ENCODE measurements at regions not wholly inside any gene's neighbourhood (a gene's known extent, or its start where the extent isn't known, plus 50 kb on each side); places are given as distances from the start of the nearest gene placed in this dataset.
"Not testable (repeated sequence)": the region's sequence is repeated elsewhere in the genome, so short reads cannot be mapped to it uniquely, and the experiment has no call there.

DNA sequence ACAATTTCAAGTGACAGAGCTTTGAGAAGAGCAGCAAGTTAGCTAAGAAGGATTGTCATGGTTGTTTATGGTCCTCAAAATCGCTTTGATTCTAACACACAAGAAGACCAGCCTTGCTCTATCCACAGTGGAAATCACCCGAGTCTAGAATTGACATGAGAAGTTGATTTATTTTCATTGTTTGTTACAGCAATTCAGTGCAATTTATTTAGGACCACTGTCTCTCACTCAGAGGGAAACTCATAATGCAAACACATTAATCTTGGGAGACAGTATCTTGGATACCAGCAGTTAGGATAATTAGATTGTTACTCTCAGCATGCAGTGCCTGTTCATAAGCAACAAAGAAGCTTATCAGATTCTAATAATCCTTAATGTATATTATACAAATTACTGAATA is 498.9 kb downstream of the NTRK2 start:
- TF ChIP-seq, protein P1, sequence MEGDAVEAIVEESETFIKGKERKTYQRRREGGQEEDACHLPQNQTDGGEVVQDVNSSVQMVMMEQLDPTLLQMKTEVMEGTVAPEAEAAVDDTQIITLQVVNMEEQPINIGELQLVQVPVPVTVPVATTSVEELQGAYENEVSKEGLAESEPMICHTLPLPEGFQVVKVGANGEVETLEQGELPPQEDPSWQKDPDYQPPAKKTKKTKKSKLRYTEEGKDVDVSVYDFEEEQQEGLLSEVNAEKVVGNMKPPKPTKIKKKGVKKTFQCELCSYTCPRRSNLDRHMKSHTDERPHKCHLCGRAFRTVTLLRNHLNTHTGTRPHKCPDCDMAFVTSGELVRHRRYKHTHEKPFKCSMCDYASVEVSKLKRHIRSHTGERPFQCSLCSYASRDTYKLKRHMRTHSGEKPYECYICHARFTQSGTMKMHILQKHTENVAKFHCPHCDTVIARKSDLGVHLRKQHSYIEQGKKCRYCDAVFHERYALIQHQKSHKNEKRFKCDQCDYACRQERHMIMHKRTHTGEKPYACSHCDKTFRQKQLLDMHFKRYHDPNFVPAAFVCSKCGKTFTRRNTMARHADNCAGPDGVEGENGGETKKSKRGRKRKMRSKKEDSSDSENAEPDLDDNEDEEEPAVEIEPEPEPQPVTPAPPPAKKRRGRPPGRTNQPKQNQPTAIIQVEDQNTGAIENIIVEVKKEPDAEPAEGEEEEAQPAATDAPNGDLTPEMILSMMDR (IDR thresholded peaks at IDR 0.05; ENCODE audit: insufficient read depth, low read depth, low read length, missing control alignments), result no peak
- no peak overlapping the region for H3K4me3 ChIP-seq (ENCODE audit: low read length)
- DNase-seq (ENCODE audit: low read depth), result no peak

DNA sequence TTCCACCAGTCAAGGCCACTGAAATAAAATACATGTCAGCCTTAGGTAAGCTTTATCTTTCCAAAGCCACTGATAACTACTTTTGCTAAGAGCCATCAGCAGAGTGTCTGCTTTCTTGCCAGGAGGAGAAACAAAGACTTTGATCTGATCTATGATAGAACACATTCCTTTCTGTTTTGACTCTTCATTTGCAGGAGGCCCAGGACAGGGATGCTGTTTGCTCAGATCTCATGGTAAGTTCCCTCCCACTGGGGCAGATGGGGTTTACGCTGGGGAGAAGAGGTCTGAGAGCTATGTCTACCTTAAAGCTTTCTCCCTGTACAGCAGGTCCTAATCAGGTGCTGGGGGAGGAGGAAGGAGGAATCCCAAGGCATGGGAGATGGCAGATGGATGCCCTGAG is 497.6 kb downstream of the NTRK2 start:
- TF ChIP-seq, protein P1 (IDR thresholded peaks at IDR 0.05; ENCODE audit: insufficient read depth, low read depth, low read length, missing control alignments), result no peak
- no peak overlapping the region for H3K4me3 ChIP-seq (ENCODE audit: low read length)
- no peak for DNase-seq (ENCODE audit: low read depth)

DNA sequence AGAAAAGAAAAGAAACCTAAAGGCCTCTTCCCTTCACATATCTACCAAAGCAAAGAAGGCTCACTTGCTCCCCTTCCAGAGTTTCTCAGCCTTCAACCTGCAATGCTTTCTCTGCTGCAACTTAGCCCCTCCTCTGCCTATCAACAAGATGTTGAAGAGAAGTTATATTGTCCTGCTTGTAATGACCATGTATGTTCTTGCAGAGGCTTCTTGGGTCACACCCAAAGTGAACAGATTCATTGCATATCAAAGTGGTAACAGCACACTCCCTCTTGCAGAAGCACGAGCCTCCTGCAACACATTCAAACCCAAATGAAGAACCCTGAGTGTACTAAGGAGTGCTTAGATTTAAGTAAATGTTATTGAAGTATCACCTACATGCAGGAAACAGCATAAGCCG is 494.3 kb downstream of the NTRK2 start:
- TF ChIP-seq, protein P1 (IDR thresholded peaks at IDR 0.05; ENCODE audit: insufficient read depth, low read depth, low read length, missing control alignments), result no peak

DNA sequence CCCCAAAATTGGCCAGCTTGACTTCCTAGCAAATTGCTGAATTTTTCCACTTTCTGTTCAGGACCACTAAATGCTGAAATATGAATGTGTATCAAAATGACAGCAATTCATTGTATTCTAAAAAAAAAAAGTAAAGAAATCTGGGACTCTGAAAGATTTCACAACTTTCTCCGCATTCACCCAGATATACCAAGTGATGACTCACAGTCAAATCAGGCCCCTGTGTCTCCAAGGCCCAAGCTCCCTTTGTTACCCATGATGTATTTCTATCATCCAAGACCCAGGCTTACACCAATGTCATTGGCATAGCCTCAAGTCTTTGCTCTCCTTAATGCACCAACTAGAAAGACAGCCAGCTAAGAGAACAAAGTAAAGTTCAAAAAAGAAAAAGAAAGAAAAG is 493.9 kb downstream of the NTRK2 start:
- TF ChIP-seq, protein P1 (IDR thresholded peaks at IDR 0.05; ENCODE audit: insufficient read depth, low read depth, low read length, missing control alignments), result no peak
- no peak overlapping the region for H3K4me3 ChIP-seq (ENCODE audit: low read length)
- DNase-seq (ENCODE audit: low read depth), result peak; percentile 30

More for the DNA sequence above, 494.3 kb downstream of the NTRK2 start:
- no peak overlapping the region for H3K4me3 ChIP-seq (ENCODE audit: low read length)
- no peak for DNase-seq (ENCODE audit: low read depth)

GRCh38 chr9:85162822-85163221 is 493.3 kb downstream of the NTRK2 start:
- TF ChIP-seq, protein P1 (IDR thresholded peaks at IDR 0.05; ENCODE audit: insufficient read depth, low read depth, low read length, missing control alignments), result no peak
- DNase-seq (ENCODE audit: low read depth), result no peak
- H3K4me3 ChIP-seq (ENCODE audit: low read length), result no peak overlapping the region

- H3K4me3 ChIP-seq (ENCODE audit: low read length); DNase-seq (ENCODE audit: low read depth): not testable (repeated sequence)
Measured at GRCh38 chr9:85160944-85161343, 491.4 kb downstream of the NTRK2 start.

GRCh38 chr9:85158512-85158911 is 489.0 kb downstream of the NTRK2 start:
- H3K4me3 ChIP-seq (ENCODE audit: low read length), result no peak overlapping the region
- TF ChIP-seq, protein P1 (IDR thresholded peaks at IDR 0.05; ENCODE audit: insufficient read depth, low read depth, low read length, missing control alignments), result no peak
- no peak for DNase-seq (ENCODE audit: low read depth)

- no peak overlapping the region for H3K4me3 ChIP-seq (ENCODE audit: low read length)
- TF ChIP-seq, protein P1 (IDR thresholded peaks at IDR 0.05; ENCODE audit: insufficient read depth, low read depth, low read length, missing control alignments), result no peak
- no peak for DNase-seq (ENCODE audit: low read depth)
Measured at GRCh38 chr9:85157772-85158171, 488.2 kb downstream of the NTRK2 start.

Measured in epithelial cell of esophagus (primary cell).